EL (cell line): ENCODE measurements at regions not wholly inside any gene's neighbourhood (a gene's known extent, or its start where the extent isn't known, plus 50 kb on each side); places are given as distances from the start of the nearest gene placed in this dataset.

Source experiments
- DNase-seq: peaks from one replicate; pipeline ENCODE4 v3.0.0-alpha.2; 2016

- DNase-seq = no peak
These were observed 711.2 kb downstream of the KCNA4 start for GRCh38 chr11:29305456-29306232.

- DNase-seq = peak; percentile 95
These were observed 716.4 kb downstream of the KCNA4 start for GRCh38 chr11:29300420-29300819.

- no peak for DNase-seq
These were observed 720.1 kb downstream of the KCNA4 start for GRCh38 chr11:29296680-29297079.

GRCh38 chr11:29293825-29294224 is 723.0 kb downstream of the KCNA4 start:
- DNase-seq = peak; percentile 80

- DNase-seq = peak; percentile 95
These were observed 734.7 kb downstream of the KCNA4 start for GRCh38 chr11:29282088-29282487.

GRCh38 chr11:29281271-29281777 is 735.5 kb downstream of the KCNA4 start:
- no peak for DNase-seq

- peak; percentile 15 for DNase-seq
These were observed 736.4 kb downstream of the KCNA4 start for GRCh38 chr11:29280452-29280851.

- no peak for DNase-seq
These were observed 737.1 kb downstream of the KCNA4 start for GRCh38 chr11:29279716-29280115.

GRCh38 chr11:29272019-29272654 is 744.7 kb downstream of the KCNA4 start:
- peak; percentile 56 for DNase-seq

GRCh38 chr11:29271616-29272015 is 745.2 kb downstream of the KCNA4 start:
- DNase-seq = no peak

- DNase-seq = no peak
These were observed 748.1 kb downstream of the KCNA4 start for GRCh38 chr11:29268733-29269132.

GRCh38 chr11:29265792-29266191 is 751.0 kb downstream of the KCNA4 start:
- DNase-seq = no peak

GRCh38 chr11:29265381-29265780 is 751.4 kb downstream of the KCNA4 start:
- no peak for DNase-seq

- DNase-seq = no peak
These were observed 752.7 kb downstream of the KCNA4 start for GRCh38 chr11:29263971-29264682.

- no peak for DNase-seq
These were observed 755.0 kb downstream of the KCNA4 start for GRCh38 chr11:29261831-29262230.

GRCh38 chr11:29260939-29261705 is 755.7 kb downstream of the KCNA4 start:
- peak; percentile 67 for DNase-seq

- DNase-seq = no peak
These were observed 758.4 kb downstream of the KCNA4 start for GRCh38 chr11:29258411-29258810.

- DNase-seq = peak; percentile 15
These were observed 760.2 kb downstream of the KCNA4 start for GRCh38 chr11:29256580-29256979.

- no peak for DNase-seq
These were observed 761.4 kb downstream of the KCNA4 start for GRCh38 chr11:29255401-29255800.

GRCh38 chr11:29251738-29252137 is 765.1 kb downstream of the KCNA4 start:
- DNase-seq = no peak

- no peak for DNase-seq
These were observed 767.1 kb downstream of the KCNA4 start for GRCh38 chr11:29249713-29250112.

- no peak for DNase-seq
These were observed 772.5 kb downstream of the KCNA4 start for GRCh38 chr11:29244355-29244754.

GRCh38 chr11:29243616-29244015 is 773.2 kb downstream of the KCNA4 start:
- no peak for DNase-seq
